Thyroid gland (tissue), 4 donors: ENCODE measurements at regions not wholly inside any gene's neighbourhood (a gene's known extent, or its start where the extent isn't known, plus 50 kb on each side); places are given as distances from the start of the nearest gene placed in this dataset.

Experiments used
- DNase-seq, 2 donors: peaks; one replicate each; pipeline ENCODE4 v3.0.0-alpha.2; 2019
- H3K27ac ChIP-seq, 3 donors: fragments of 200-600 bp; sonication (generic); 1 replicate in 2 of 3; 2 replicates in 1 of 3; pipeline ENCODE4 v1.5.1; 2016 to 2019; ENCODE audit warnings: mild to moderate bottlenecking in 1 of 3, moderate library complexity in 1 of 3
- H3K27me3 ChIP-seq: fragments of 200-600 bp; sonication (generic); one replicate; pipeline ENCODE4 v1.5.1; 2019
- H3K36me3 ChIP-seq, 2 donors: fragments of 200-600 bp; sonication (generic); one replicate each; pipeline ENCODE4 v1.5.1; 2016 to 2019
- H3K4me1 ChIP-seq, 2 donors: fragments of 200-600 bp; sonication (generic); one replicate each; pipeline ENCODE4 v1.5.1; 2017 to 2019
- H3K4me3 ChIP-seq, 3 donors: fragments of 200-600 bp; sonication (generic); replicated peaks in 1 of 3; 1 replicate in 2 of 3; 2 replicates in 1 of 3; pipeline ENCODE4 v1.5.1; 2016; ENCODE audit warnings: mild to moderate bottlenecking in 1 of 3
- H3K9me3 ChIP-seq: fragments of 200-600 bp; sonication (generic); one replicate; pipeline ENCODE4 v1.5.1; 2017
- POLR2A ChIP-seq, 2 donors: fragments of 450-650 bp; IDR thresholded peaks; one replicate each; pipeline ENCODE4 v1.6.1; 2017; ENCODE audit warnings: antibody characterized with exemption in 2 of 2, mild to moderate bottlenecking in 2 of 2, moderate library complexity in 1 of 2
- WGBS, 2 donors: methylation state at CpG; one replicate each; pipeline ENCODE4 v1.1.5; 2017; 5-methylcytosine and 5-hydroxymethylcytosine counted together
- intact Hi-C: fragments of 100-400 bp; cut with DNase I; formaldehyde crosslinking; loops from one replicate; pipeline ENCODE4 v1.15.1; 2023
- TF ChIP-seq, protein P1 (sequence below), 6 experiments: fragments of 200-600 bp in 3 of 6; fragments of 450-650 bp in 3 of 6; sonication (generic) in 3 of 6; IDR thresholded peaks; one replicate each; pipeline ENCODE4 v1.5.1; 2016 to 2019; ENCODE audit warnings: antibody characterized with exemption in 6 of 6, mild to moderate bottlenecking in 2 of 6, inconsistent platforms in 1 of 6, moderate library complexity in 1 of 6

DNA sequence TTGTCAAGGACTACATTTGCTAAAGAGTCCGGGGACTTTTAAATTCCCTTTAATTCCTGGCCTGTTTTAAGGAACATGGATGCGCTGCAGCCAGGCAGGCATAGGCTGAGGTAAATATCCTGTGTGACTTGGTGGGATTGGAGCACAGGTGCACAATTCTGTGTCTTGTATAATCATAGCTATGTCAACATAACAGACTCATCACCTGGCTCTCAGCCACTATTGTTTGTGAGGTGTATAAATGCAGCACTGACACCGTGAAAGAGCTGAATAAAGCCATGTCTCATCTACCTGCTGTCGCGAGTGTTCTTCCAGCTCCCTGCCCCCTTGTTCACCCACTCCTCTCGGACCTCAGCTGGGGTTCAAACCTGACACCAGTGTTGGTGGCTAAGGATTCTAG lies 109.7 kb downstream of the MFSD1 start:
- no peaks in the 10 kb centered on the region for H3K9me3 ChIP-seq
- DNase-seq: no peak
- no peak overlapping the region for H3K4me3 ChIP-seq
- WGBS, 2 donors: 83 to 86% methylated on average over 6 of the region's 6 CpGs
- no peaks in the 10 kb centered on the region for H3K4me1 ChIP-seq
- no peak overlapping the region for H3K27ac ChIP-seq
- H3K27me3 ChIP-seq: no peaks in the 10 kb centered on the region
- intact Hi-C loops: no loop called here
- no peaks in the 10 kb centered on the region for H3K36me3 ChIP-seq
- TF ChIP-seq, protein P1, sequence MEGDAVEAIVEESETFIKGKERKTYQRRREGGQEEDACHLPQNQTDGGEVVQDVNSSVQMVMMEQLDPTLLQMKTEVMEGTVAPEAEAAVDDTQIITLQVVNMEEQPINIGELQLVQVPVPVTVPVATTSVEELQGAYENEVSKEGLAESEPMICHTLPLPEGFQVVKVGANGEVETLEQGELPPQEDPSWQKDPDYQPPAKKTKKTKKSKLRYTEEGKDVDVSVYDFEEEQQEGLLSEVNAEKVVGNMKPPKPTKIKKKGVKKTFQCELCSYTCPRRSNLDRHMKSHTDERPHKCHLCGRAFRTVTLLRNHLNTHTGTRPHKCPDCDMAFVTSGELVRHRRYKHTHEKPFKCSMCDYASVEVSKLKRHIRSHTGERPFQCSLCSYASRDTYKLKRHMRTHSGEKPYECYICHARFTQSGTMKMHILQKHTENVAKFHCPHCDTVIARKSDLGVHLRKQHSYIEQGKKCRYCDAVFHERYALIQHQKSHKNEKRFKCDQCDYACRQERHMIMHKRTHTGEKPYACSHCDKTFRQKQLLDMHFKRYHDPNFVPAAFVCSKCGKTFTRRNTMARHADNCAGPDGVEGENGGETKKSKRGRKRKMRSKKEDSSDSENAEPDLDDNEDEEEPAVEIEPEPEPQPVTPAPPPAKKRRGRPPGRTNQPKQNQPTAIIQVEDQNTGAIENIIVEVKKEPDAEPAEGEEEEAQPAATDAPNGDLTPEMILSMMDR (IDR thresholded peaks at IDR 0.05): no peak
- TF ChIP-seq POLR2A (IDR thresholded peaks at IDR 0.05): no peak

DNA sequence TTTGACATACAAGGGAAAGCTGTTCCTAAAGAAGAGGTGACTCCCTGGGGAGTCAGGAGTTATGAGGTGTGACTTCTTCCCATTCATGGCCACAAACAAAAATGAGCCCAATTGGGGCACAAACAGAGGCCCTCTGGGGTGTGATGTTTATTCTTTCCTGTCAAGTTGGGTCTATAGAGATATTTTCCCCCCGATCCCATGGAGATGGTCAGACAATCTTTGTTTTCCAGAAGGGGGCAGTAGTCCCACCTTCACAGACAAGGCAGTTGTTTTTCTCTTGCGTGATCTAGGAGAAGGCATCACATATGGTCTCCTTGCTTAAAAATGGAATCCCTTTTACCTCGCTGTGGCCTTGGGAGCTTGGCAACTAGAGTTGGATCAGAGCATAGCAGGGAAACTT lies 110.3 kb downstream of the MFSD1 start:
- DNase-seq: no peak
- Histone ChIP-seq H3K4me3 (no peak overlapping the region), H3K36me3 (no peaks in the 10 kb centered on the region), H3K9me3 (no peaks in the 10 kb centered on the region), H3K27me3 (no peaks in the 10 kb centered on the region), H3K4me1 (no peaks in the 10 kb centered on the region), H3K27ac (no peak overlapping the region)
- 68 to 77% methylated on average over 3 of the region's 3 CpGs for WGBS, 2 donors
- TF ChIP-seq, protein P1 (IDR thresholded peaks at IDR 0.05): no peak
- TF ChIP-seq POLR2A (IDR thresholded peaks at IDR 0.05): no peak
- intact Hi-C loops: no loop called here

- H3K27ac ChIP-seq: no peak overlapping the region
- H3K9me3 ChIP-seq: no peaks in the 10 kb centered on the region
- no peak for DNase-seq
- intact Hi-C loops: no loop called here
- WGBS, 2 donors: 85 to 91% methylated on average over 6 of the region's 6 CpGs
- H3K4me1 ChIP-seq: no peaks in the 10 kb centered on the region
- H3K36me3 ChIP-seq: no peaks in the 10 kb centered on the region
- H3K27me3 ChIP-seq: no peaks in the 10 kb centered on the region
- no peak overlapping the region for H3K4me3 ChIP-seq
- TF ChIP-seq, protein P1 (IDR thresholded peaks at IDR 0.05): no peak
- TF ChIP-seq POLR2A (IDR thresholded peaks at IDR 0.05): no peak
Observed at GRCh38 chr3:158912621-158913020, 110.8 kb downstream of the MFSD1 start.

- H3K36me3 ChIP-seq: no peaks in the 10 kb centered on the region
- H3K27me3 ChIP-seq: no peaks in the 10 kb centered on the region
- H3K4me1 ChIP-seq: no peaks in the 10 kb centered on the region
- 96 to 97% methylated on average over 4 of the region's 4 CpGs for WGBS, 2 donors
- H3K27ac ChIP-seq: no peak overlapping the region
- intact Hi-C loops: no loop called here
- no peaks in the 10 kb centered on the region for H3K9me3 ChIP-seq
- no peak overlapping the region for H3K4me3 ChIP-seq
- no peak for TF ChIP-seq POLR2A (IDR thresholded peaks at IDR 0.05)
- TF ChIP-seq, protein P1 (IDR thresholded peaks at IDR 0.05): no peak
- DNase-seq: no peak
Observed at GRCh38 chr3:158916111-158916510, 114.3 kb downstream of the MFSD1 start.

DNA sequence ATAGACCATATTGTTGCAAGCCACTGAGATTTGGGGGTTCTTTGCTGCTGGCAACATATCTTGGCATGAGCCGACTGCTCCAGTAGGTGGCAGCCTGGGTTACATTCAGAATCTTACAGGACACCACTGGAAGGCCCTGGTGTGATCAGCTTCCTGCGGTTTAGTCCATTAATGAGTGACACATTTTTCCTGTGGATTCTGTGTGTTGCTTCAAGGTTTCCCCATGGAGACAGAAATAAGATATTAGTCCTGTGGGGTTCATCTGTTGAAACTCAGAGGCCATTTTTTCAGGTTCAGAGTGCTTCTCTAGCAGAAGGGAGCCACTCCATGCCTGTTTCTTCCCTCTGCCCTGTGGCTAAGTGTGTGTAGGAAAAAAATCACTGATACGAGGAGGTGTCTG lies 116.2 kb downstream of the MFSD1 start:
- H3K4me1 ChIP-seq: no peaks in the 10 kb centered on the region
- H3K9me3 ChIP-seq: no peaks in the 10 kb centered on the region
- peak; percentile 9 to 21 for DNase-seq
- no peaks in the 10 kb centered on the region for H3K36me3 ChIP-seq
- 6 to 18% methylated on average over 3 of the region's 3 CpGs for WGBS, 2 donors
- no peaks in the 10 kb centered on the region for H3K27me3 ChIP-seq
- TF ChIP-seq, protein P1 (IDR thresholded peaks at IDR 0.05): peak in 2 of 6 experiments; percentile 5 to 44
- TF ChIP-seq POLR2A (IDR thresholded peaks at IDR 0.05): no peak
- intact Hi-C loops: no loop called here
- no peak overlapping the region for H3K27ac ChIP-seq
- H3K4me3 ChIP-seq: no peak overlapping the region
